HG03039 (cell line): ENCODE measurements at regions not wholly inside any gene's neighbourhood (a gene's known extent, or its start where the extent isn't known, plus 50 kb on each side); places are given as distances from the start of the nearest gene placed in this dataset.
"Not testable (repeated sequence)": the region's sequence is repeated elsewhere in the genome, so short reads cannot be mapped to it uniquely, and the experiment has no call there.

Experiments used
- ATAC-seq: cut with Tn5 transposase; IDR thresholded peaks from one replicate; pipeline ENCODE4 v1.9.1; 2021; ENCODE audit warnings: mild to moderate bottlenecking, moderate library complexity; ENCODE audit not compliant: unreplicated experiment

DNA sequence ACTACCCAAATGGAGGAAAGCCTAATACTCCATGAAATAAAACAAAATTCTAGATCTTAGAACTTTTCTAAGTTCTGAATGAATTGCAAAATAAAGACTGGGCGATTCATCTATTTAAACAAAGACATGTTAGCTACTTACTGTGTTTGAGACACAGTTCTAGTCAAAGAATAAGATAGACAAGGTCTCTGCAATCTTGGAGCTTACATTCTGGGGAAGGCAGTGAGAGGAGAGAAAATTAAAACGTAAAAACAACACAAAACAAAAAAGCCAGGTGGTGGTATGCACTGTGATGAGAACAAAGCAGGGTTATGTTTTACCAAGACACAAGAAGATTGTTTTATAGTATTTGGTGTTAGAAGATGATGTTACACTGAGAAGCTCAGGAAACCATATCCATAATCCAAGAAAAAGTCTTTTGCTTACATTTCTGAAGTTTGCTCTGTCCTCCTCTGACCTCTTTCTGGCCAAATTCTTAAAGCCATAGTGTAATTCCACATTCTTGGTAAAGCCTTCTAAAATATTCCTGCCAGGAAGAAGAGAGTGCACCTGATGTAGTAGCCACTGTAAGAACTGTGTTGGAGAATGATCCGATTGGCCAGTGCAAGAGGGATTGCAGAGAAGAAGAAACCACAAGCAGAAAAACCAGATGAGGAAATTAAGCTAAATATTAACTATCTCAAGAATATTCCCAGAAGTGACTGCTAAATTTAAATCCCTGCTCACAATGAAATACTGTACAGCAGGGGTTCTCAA lies 218.4 kb downstream of the PCSK1 start:
- ATAC-seq = no peak

DNA sequence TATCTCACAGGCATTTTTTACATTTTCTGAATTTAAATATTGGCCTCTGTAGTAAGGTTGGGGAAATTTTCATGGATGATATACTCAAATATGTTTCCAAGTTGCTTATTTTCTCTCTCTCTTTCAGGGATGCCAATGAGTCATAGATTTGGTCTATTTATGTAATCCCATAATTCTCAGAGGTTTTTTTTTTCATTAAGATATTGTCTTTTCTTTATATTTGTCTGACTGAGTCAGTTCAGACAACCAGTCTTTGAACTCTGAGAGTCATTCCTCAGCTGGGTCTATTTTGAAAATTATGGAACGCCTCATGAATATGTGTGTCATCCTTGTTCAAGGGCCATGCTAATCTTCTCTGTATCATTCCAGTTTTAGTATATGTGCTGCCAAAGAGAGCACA lies 223.2 kb downstream of the PCSK1 start:
- ATAC-seq = no peak

DNA sequence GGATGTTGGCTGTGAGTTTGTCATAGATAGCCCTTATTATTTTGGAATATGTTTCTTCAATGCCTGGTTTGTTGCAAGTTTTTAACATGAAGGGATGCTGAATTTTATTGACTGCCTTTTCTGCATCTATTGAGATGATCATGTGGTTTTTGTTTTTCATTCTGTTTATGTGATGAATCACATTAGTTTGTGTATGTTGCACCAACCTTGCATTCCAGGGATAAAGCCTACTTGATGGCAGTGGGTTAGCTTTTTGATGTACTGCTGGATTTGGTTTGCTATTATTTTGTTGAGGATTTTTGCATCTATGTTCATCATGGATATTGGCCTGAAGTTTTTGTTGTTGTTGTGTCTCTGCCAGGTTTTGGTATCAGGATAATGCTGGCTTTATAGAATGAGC lies 225.6 kb downstream of the PCSK1 start:
- no peak for ATAC-seq

DNA sequence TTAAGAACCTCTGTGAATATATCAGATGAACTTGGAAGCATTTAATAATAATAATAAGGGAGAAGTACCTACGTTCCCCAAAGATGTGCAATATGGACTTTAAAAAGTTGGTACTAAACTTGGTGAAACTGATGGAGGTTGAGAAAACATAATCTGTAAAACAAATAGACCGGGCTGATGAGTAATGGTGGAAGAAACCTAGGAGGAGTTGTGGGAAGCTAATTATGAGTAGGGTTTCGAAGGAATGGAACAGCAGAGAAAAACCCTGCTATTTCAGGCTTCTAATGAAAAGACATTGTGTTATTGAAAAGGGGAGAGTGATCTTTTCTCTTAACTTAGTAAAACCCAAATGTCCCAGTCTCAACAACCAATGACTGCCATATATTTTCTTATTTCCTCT lies 229.3 kb downstream of the PCSK1 start:
- ATAC-seq = no peak

DNA sequence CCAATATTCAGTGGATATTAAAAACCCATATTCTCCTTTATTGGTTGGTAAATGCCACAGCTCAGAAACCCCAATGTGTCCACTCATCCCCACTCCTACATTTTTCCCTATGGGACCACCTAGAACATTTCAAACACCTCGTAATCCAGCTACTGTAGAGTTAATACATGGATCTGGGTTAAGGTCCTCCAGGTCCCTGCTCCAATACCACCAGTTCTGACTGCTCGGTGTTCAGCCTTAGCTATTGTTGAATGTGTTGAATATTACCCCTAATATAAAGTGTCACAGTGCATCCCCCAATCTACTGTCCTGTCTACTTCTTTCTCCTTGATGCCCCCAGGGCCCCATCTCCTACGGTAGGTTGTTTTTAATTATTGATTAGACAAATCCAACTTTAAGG lies 231.5 kb downstream of the PCSK1 start:
- no peak for ATAC-seq

DNA sequence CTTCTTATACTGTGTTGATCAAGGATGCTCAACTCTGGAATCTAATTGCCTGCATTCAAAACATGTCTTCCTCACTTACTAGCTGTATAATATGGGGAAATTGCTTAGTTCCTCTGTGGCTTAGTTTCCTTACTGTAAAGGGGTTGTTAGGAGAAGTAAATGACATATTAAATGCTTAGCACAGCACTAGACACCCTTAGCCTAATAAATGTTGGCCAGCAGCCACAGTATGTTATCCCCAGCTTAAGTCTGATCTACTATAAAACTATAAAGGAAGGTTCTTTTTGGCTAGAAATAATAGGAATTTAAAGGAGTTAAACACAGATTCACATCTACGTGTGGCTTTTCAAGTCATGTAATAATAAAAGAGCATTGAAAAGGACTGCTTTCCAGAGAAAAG lies 232.4 kb downstream of the PCSK1 start:
- ATAC-seq = no peak

DNA sequence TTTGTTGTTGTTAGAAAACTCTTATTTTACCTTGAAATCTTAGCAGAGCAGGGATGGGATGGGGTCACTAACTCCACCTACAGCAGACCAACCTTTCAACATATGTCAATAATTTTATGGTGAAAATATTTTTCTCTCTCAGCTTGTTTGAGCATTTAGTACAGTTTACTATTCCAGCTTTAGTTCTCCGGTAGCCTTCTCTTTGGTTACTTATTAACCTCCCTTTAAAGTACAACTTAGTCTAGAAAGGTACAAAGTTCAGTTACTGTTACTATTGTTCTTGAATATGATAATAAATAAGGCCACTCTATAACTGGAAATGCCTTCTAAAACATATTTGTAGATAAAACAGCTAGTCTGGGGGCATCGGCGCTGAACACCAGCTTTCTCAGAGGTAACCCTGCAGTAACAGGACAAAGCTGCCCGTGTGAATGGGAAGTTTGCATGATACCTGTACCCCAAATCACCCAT lies 233.3 kb downstream of the PCSK1 start:
- ATAC-seq = no peak

DNA sequence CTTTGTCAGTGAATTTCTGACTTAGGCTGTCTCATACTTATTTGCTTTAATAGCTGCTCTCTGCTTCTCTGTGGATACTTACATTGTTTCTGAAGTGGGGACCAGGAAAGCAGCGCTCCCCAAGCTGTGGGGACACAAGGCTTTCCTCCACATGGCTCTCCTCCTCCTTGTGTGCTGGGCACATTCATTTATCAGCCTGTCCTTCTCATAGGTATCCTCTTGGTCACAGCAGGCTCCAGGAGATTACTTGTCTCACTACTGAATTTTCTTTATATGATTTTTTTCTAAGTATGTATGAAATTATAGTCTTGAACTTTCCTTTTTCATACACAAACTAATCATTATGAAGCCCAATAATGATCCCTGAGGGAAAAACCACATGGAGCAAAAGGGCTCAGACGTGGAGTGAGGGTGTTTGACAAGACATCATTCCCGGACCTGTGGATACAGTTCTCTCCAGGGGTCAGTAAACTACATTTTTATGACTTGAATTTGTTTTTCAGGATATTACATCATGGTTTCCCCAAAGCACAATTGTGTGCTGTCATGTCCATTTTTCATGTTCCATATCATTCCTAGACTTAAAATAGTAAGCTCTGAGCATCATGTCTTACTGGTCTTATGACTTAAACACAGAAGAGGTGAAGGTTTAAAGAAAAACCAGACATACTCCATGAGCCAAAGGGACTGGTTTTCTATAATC lies 234.5 kb downstream of the PCSK1 start:
- no peak for ATAC-seq

DNA sequence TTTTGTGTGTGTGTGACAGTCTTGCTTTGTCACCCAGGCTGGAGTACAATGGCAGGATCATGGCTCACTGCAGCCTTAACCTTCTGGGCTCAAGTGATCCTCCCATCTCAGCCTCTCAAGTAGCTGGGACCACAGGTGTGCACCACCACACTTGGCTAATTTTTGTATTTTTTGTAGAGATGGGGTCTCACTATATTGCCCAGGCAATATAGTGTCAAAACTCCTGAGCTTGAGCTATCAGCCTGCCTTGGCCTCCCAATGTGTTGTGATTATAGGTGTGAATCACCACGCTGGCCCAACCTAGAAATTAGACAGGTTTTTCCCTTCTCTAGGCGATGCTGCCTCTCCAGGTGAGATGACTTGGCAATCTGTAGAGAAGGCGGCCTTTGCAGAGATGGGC lies 235.3 kb downstream of the PCSK1 start:
- ATAC-seq = not testable (repeated sequence)

DNA sequence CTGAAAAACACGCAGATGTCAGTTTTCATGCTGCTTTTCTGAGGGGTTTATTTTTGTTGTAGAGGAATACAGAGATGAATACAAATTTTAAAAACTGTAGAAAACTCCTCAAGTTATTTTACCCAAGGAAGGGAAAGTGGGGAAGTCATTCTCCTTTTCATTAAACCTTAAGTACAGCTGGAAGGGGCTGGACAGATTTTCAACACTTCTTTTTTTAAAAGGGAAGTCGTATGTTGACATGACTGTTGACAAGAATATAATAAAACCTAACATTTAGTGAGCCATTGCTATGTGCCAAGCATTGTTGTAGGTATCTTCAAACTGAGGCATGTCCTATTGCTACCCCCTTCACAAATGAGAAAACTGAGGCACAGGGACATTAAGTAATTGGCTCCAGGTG lies 235.7 kb upstream of the ELL2 start:
- ATAC-seq = no peak

DNA sequence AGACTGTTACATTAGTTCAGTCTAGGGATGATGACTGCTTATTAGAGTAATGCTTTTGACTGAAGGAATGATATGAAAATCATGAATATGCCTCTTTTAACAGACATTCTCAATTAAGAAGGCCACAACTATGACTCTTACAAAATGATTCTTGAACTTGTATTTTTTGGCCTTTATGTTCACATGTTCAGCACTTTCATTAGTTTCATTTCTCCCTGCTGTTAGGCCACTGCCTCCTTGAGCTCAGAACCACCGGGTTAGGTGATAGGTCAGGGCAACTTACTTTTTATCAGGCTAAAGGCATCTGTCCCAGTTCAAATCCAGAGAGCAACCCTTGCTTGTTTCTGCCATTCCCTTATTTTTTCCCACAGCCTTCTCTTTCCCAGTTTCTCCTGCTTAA lies 235.2 kb upstream of the ELL2 start:
- ATAC-seq = no peak

DNA sequence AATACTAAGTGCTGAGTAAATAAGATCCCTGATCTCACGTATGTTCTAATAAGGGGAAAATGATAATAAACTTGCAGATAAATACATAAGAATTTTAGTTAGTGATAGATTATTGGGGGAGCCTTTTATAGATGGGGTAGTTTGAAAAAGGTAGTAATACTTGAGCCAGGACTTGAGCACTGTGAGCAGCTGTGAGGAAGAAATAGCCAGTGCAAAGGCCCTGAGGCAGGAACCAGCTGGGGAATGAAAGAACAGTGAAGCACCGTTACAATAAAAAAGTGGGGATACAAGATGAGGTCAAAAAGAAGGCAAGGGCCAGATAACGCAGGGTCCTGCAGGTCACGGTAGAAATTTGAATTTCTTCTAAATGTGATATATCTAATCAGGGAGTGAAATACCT lies 234.8 kb upstream of the ELL2 start:
- ATAC-seq = no peak

DNA sequence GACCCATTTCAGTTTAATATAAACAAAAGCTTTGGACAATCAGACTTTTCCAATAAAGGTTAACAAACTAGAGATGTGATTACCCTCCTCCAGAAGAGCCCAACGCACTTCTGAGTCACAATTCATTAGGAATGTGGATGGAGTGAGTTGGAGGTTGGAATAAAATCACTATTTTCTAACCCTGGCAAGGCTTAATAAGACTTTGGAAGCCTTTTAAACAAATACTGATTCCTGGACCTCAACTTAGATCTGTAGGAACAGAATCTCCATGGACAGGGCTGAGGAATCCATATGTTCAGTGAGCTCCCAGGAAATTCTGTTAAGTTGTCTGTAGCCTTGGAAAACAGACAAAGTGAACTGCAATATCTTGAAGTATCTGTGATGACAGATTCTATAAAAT lies 233.5 kb upstream of the ELL2 start:
- no peak for ATAC-seq

DNA sequence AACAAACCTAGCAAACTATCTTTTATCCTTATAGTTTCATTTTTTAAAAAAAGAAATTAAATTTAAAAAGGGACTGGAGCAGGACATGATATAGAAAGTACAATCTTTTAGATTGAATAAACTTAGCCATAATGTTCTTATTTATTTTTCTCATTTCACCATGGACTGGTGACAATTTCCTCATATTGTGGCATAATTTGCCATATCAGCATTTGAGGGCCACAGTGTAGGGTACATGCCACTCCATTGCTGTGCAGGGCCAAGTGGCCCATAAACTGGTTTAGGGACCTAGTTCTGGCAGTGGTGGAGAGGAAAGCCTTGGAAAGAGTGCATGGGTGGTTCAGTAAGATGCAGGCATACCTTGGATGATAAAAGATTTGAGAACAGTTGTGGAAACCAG lies 232.9 kb upstream of the ELL2 start:
- no peak for ATAC-seq

DNA sequence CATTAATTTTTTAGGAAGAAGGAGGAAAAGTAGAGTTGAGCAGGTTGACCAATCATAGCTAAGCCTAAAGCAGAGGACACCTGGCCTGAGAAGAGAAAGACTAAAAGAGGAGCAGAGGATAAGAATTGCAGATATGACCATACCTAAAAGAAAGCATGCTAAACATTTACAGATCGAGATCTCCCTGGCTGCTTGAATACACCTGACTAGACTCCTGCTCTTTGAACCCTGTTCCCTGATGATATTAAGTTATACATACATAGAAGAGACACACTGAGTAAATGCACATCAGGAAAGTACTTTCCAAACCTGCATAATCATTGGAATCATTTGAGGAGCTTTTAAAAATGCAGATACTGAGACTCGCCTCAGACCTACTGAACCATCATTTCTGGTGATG lies 232.3 kb upstream of the ELL2 start:
- no peak for ATAC-seq

DNA sequence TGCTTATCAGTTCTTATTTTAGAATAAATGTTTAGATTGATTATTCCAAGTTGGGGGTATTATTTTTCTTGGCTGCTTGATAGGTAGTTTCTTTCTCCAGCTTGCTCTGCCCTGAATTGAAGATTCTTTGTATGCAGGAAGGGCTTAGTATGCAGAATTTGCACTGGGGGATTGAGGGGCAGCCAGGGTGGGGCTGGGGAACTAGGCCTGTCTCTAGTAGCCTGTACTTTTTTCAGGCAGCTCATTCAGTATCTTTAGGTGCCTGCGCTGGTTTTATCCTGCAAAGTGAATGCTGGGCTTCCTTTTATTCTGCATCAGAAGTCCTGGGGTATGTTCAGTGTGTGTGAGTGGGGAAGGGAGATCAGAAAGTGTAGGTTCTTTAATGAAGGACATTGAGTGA lies 228.3 kb upstream of the ELL2 start:
- no peak for ATAC-seq

DNA sequence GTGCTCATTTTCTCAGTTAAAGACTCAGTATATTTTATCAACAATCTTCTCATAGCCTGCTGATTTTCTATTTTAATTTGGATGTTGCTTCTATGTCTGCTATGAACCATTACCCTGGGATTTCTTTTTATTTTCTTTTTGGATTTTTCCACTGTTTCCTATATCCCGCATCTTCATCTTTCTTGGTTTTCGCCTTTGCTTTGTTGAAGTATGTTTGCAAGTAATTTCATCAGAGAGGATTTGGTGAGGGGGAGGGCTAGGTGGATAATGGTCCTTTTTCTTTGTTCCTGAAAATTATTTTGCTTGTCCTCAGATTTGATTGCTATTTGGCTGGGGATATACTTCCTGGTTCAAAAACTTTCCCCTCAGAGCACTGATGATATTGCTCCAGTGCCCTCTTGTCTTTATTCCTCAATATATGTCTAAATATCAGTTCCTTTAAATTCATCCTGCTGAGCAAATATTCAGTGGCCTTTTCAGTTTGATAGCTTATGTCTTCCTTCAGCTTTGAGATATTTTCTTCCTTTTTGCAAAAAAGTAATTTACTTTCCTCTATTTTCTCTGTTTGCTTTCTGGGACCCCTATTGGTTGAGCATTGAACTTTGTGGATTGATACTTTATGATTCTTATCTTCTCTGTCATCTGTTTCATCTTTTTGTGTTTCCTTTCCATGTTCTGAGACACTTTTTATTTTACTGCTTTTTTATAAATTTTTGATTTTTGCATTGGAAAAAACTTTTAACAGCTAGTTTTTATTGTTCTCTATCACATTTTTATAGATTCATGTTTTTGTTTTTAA lies 227.6 kb upstream of the ELL2 start:
- ATAC-seq = no peak

DNA sequence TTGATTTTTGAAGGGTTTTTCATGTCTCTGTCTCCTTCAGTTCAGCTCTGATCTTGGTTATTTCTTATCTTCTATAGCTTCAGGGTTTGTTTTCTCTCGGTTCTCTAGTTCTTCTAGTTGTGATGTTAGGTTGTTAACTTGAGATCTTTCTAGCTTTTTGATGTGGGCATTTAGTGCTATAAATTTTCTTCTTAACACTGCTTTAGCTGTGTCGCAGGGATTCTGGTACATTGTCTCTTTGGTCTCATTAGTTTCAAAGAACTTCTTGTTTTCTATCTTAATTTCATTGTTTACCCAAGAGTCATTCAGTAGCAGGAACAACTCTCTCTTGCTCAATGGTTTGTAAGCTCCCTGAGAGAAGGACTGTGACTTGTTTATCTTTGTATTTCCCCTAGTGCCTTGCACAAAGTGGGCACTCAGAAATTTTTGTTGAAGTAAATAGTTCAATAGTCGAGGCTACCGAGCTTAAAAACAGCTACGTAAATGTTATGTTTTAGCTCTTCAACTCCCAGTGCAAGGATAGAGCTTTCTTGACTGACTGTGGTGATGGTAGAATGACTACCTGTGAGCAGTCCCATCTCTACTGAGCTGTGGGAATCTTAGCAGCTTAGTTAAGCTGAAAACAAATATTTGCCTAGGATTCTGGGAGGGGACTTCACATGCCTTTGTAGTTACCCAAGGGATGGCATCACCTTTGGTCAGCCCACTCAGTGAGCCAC lies 225.8 kb upstream of the ELL2 start:
- no peak for ATAC-seq

DNA sequence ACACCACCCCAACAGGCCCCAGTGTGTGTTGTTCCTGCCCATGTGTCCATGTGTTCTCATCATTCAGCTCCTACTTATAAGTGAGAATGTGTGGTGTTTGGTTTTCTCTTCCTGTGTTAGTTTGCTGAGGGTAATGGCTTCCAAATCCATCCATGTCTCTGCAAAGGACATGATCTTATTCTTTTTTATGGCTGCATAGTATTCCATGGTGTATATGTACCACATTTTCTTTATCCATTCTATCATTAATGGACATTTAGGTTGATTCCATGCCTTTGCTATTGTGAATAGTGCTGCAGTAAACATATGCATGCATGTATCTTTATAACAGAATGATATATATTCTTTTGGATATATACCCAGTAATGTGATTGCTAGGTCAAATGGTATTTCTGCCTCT lies 222.9 kb upstream of the ELL2 start:
- not testable (repeated sequence) for ATAC-seq

DNA sequence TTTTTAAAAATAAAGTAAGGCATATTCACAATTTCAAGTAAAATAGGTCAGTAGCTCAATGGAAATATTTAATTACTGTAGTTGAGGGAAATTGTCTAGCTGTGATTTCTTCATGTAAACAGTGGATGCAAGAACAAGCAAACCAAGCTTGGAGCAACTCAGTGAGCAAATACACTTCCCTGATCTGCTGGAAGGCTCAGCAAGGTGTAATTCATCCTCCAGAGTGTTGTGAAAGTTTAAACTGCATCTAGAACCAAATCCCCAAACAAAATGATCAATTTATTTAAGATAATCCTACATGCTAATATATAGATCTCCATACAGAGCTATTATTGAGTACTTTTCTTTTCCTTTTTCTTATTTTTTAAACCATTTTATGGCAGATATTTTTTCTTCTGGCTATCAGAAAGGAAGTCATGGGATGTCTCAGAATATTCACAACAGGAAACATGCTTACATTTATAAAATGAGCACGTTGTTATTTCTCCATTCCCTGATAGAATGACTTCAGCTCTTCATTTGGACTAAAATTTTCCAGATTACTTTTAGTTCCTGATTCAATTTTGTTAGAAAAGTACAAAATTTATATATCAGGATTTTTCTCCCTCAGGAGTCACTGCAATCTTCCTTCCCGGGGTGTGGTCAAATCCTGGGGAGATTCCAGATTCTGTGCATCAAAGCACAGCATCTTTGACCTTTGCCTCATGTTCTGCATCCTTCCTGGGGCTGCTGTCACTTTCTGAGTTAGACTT lies 219.2 kb upstream of the ELL2 start:
- no peak for ATAC-seq
